Keratinocyte (primary cell): ENCODE measurements at regions not wholly inside any gene's neighbourhood (a gene's known extent, or its start where the extent isn't known, plus 50 kb on each side); places are given as distances from the start of the nearest gene placed in this dataset.

ENCODE experiments used
- CTCF ChIP-seq, 3 experiments: IDR thresholded peaks in 1 of 3; conservative IDR thresholded peaks in 1 of 3; optimal IDR thresholded peaks in 1 of 3; 2 replicates in 2 of 3; 3 replicates in 1 of 3; pipeline versions ENCODE3 to v1.5.1; 2011; ENCODE audit warnings: low read length in 3 of 3, mild to moderate bottlenecking in 3 of 3, moderate library complexity in 2 of 3, control low read depth in 1 of 3, inconsistent platforms in 1 of 3; ENCODE audit not compliant: insufficient read depth in 2 of 3; ENCODE audit errors: extremely low read depth in 1 of 3
- EZH2 ChIP-seq: IDR thresholded peaks from one replicate; pipeline ENCODE4 v1.6.1; 2012; ENCODE audit warnings: inconsistent platforms, mild to moderate bottlenecking, low read length, moderate library complexity

GRCh38 chr12:17148706-17149105 is 542.7 kb upstream of the LMO3 start:
- TF ChIP-seq CTCF (optimal IDR thresholded peaks at IDR 0.05 in 1 of 3, IDR thresholded peaks at IDR 0.05 in 1 of 3, conservative IDR thresholded peaks at IDR 0.05 in 1 of 3; ENCODE audit: extremely low read depth in 1 of 3, insufficient read depth in 2 of 3, low read length in 3 of 3) (no peak), EZH2 (no peak)
